Glutamatergic neuron (in vitro differentiated cells): ENCODE measurements at regions not wholly inside any gene's neighbourhood (a gene's known extent, or its start where the extent isn't known, plus 50 kb on each side); places are given as distances from the start of the nearest gene placed in this dataset.
A peak's percentile ranks its signal among the peaks of the same experiment; 100 is the strongest.

ENCODE experiments used
- DNase-seq: peaks from one replicate; pipeline ENCODE4 v3.0.0; 2022
- H3K27ac Mint-ChIP-seq: one replicate; pipeline ENCODE4 v1.8.0; 2020; ENCODE audit warnings: mild to moderate bottlenecking, mixed read lengths, inconsistent platforms; ENCODE audit not compliant: unreplicated experiment
- H3K27me3 Mint-ChIP-seq: one replicate; pipeline ENCODE4 v1.8.0; 2020; ENCODE audit warnings: mild to moderate bottlenecking, moderate library complexity, mixed read lengths, inconsistent platforms; ENCODE audit not compliant: unreplicated experiment
- H3K36me3 Mint-ChIP-seq: one replicate; pipeline ENCODE4 v1.8.0; 2020; ENCODE audit warnings: mild to moderate bottlenecking, mixed read lengths, inconsistent platforms; ENCODE audit not compliant: unreplicated experiment
- H3K4me1 Mint-ChIP-seq: one replicate; pipeline ENCODE4 v1.8.0; 2020; ENCODE audit warnings: mild to moderate bottlenecking, low read depth, mixed read lengths, inconsistent platforms; ENCODE audit not compliant: unreplicated experiment
- H3K4me3 Mint-ChIP-seq: one replicate; pipeline ENCODE4 v1.8.0; 2020; ENCODE audit warnings: mild to moderate bottlenecking, mixed read lengths, inconsistent platforms; ENCODE audit not compliant: unreplicated experiment
- H3K9me3 Mint-ChIP-seq: one replicate; pipeline ENCODE4 v1.8.0; 2020; ENCODE audit warnings: mild to moderate bottlenecking, moderate library complexity, mixed read lengths, inconsistent platforms; ENCODE audit not compliant: unreplicated experiment
- CTCF ChIP-seq: fragments of 200-600 bp; sonication (generic); IDR thresholded peaks from one replicate; pipeline ENCODE4 v1.5.0; 2021; ENCODE audit not compliant: partially characterized antibody, unreplicated experiment

DNA sequence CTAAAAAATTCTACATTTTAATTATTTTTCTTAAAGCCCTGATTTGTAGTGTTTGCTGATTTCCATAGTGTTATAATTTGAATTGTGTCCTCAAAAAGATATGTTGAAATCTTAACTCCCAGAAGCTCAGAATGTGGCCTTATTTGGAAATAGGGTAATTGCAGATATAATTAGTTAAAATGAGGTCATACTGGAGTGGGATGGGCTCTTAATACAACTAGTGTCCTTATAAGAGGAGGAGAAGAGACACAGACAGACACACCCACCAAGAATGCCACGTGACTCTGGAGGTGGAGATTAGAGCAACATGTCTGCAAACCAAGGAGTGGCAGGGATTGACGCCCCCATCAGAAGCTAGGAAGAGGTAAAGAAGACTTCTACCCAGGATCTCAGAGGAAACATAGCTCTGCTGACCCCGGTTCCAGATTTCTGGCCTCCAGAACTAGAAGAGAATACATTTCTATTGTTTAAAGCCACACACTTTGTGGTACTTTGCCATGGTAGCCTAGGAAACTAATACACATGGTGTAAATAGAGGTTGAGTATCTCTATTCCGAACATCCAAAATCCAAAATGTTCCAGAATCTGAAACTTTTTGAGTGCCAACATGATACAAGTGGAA, 70.5 kb upstream of the IRF2 start:
- Mint-ChIP-seq H3K36me3 (no peaks in the 10 kb centered on the region), H3K9me3 (no peaks in the 10 kb centered on the region), H3K4me1 (no peaks in the 10 kb centered on the region), H3K4me3 (no peak overlapping the region), H3K27me3 (no peaks in the 10 kb centered on the region), H3K27ac (no peak overlapping the region)
- no peak for DNase-seq
- no peak for TF ChIP-seq CTCF

DNA sequence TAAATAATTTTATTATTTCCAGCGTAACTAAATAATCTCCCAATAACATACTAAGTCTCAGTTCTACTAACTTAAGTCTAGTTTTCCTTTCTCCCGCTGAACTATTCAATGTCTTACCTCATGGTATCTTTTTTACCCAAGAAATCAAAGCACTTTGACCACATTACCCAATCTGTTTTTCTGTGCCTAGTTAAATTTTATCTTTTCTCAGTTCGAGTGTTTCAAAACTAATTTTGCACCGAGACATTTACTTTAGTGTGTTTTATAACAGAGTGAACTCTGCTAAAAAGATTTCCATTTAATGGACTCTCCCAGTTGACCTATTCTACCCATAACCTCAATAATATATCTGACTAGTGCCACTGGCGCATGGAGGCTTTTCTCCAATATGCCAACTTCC, 67.6 kb upstream of the IRF2 start:
- no peaks in the 10 kb centered on the region for H3K9me3 Mint-ChIP-seq
- no peaks in the 10 kb centered on the region for H3K27me3 Mint-ChIP-seq
- no peak for DNase-seq
- H3K4me1 Mint-ChIP-seq: no peaks in the 10 kb centered on the region
- H3K36me3 Mint-ChIP-seq: no peaks in the 10 kb centered on the region
- no peak for TF ChIP-seq CTCF
- H3K27ac Mint-ChIP-seq: no peak overlapping the region
- no peak overlapping the region for H3K4me3 Mint-ChIP-seq

DNA sequence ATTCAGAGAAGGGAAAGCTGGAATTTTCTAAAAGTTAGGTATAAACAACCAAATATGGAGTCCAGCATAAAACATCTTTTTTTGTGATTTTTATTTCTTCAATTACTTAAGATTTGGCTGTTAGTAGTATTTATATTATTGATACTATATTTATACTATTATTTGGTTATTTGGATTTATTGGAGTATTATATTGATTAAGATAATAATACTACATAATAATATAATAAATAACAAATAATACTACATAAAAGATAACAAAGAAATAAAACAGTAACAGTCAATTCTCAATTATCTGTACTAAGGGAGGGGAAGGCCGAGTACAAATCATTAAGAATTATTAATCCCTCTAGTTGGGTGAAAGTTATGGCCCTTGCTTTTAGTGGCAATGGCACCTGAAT, 66.0 kb upstream of the IRF2 start:
- TF ChIP-seq CTCF: no peak
- H3K36me3 Mint-ChIP-seq: no peaks in the 10 kb centered on the region
- no peak overlapping the region for H3K4me3 Mint-ChIP-seq
- H3K27me3 Mint-ChIP-seq: peaks cover 2% of the 10 kb centered on the region
- no peaks in the 10 kb centered on the region for H3K9me3 Mint-ChIP-seq
- H3K4me1 Mint-ChIP-seq: peaks cover 6% of the 10 kb centered on the region
- no peak overlapping the region for H3K27ac Mint-ChIP-seq
- no peak for DNase-seq

DNA sequence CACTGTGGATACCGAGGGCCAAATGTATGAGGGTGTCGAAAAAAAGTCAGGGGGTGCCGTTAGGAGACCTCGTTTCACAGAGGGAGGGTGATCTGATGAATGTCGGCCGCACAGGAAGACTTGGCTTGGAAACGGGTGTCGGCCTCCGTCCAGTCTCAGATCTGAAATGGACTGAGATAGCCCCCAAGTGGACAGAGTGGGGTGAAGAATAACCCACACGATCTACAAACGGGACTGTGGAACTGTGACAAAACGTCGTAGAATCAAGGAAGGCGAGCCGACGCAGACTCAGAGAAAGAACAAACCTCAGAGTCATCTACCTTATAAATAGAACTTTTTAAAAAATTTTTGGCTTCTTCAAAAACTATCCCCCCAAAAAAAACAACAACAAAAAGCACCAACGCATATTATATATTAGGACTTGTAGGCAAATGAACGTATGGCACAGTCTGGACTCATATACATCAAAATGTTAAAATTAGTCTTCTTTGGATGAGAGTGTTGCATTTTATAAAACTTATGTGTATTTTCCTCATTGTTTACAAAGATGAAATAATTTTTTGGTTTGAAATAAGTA, 63.8 kb upstream of the IRF2 start:
- H3K4me3 Mint-ChIP-seq: peak overlapping the region; percentile 94
- H3K9me3 Mint-ChIP-seq: peaks cover 2% of the 10 kb centered on the region
- H3K36me3 Mint-ChIP-seq: no peaks in the 10 kb centered on the region
- H3K27ac Mint-ChIP-seq: peak overlapping the region; percentile 72
- H3K27me3 Mint-ChIP-seq: peaks cover 2% of the 10 kb centered on the region
- DNase-seq: peak; percentile 62
- H3K4me1 Mint-ChIP-seq: peaks cover 6% of the 10 kb centered on the region
- peak; percentile 40 for TF ChIP-seq CTCF

DNA sequence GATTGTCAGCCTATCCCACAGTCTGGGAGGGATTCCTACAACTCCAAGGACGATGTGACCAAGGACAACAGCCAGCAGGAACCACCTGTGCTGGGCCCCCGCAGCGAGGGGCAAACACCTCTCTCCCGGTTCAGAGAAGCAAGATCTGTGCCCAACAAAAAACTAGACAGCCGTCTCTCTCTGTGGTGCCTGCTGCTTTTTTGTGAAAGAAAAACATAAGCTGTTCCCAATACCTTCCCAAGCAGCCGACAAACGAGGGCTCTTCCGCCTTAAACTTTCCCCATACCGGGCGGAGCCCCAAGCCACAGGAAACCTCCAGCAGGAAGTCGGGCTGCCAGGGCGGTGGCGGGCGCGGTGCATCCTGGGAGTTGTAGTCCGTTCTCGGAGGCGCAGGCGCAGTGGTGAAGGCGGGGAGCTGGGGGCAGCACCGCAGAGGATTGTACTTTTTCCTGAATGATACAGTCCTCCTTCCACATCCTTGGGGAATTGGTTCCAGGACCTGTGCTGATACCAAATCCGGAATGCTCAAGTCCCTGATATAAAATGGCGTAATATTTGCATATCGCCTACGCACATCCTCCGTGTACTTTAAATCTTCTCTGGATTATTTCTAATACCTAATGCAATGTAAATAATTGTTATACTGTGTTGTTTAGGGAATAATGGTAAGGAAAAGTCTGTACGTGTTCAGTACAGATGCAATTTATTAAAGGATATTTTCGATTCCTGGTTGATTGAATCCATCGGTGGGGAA, 63.1 kb upstream of the IRF2 start:
- peak; percentile 99 for DNase-seq
- peaks cover 2% of the 10 kb centered on the region for H3K9me3 Mint-ChIP-seq
- peaks cover 6% of the 10 kb centered on the region for H3K4me1 Mint-ChIP-seq
- TF ChIP-seq CTCF: no peak
- H3K27me3 Mint-ChIP-seq: peaks cover 2% of the 10 kb centered on the region
- no peaks in the 10 kb centered on the region for H3K36me3 Mint-ChIP-seq
- peak overlapping the region; percentile 94 for H3K4me3 Mint-ChIP-seq
- peak overlapping the region; percentile 72 for H3K27ac Mint-ChIP-seq
